GM23338 (cell line): ENCODE measurements at regions not wholly inside any gene's neighbourhood (a gene's known extent, or its start where the extent isn't known, plus 50 kb on each side); places are given as distances from the start of the nearest gene placed in this dataset.

Source experiments
- ATAC-seq: fragments of 200-7000 bp; cut with Tn5 transposase; 3 replicates; pipeline ENCODE4 v1.9.1; 2020
- DNase-seq: peaks from one replicate; pipeline ENCODE4 v3.0.0-alpha.2; 2015; ENCODE audit warnings: low spot score
- H2AFZ ChIP-seq: fragments of 200-600 bp; sonication (generic); 2 replicates; pipeline ENCODE4 v1.8.0; 2016; ENCODE audit warnings: antibody characterized with exemption, mild to moderate bottlenecking, moderate library complexity
- H3F3A ChIP-seq: fragments of 200-600 bp; sonication (generic); replicated peaks from 2 replicates; pipeline ENCODE4 v1.8.0; 2017; ENCODE audit warnings: antibody characterized with exemption, mixed run types, low read depth
- H3K27ac ChIP-seq: fragments of 200-600 bp; sonication (generic); 2 replicates; pipeline ENCODE4 v1.6.1; 2016; ENCODE audit warnings: low read depth
- H3K27me3 ChIP-seq: fragments of 200-600 bp; sonication (generic); 2 replicates; pipeline ENCODE4 v1.8.0; 2016; ENCODE audit warnings: mild to moderate bottlenecking, mixed run types, moderate library complexity; ENCODE audit not compliant: insufficient read depth
- H3K36me3 ChIP-seq: fragments of 200-600 bp; sonication (generic); 2 replicates; pipeline ENCODE4 v1.8.0; 2016; ENCODE audit warnings: mild to moderate bottlenecking; ENCODE audit not compliant: insufficient read depth
- H3K4me1 ChIP-seq: fragments of 200-600 bp; sonication (generic); 2 replicates; pipeline ENCODE4 v1.8.0; 2016; ENCODE audit warnings: mild to moderate bottlenecking, moderate library complexity; ENCODE audit not compliant: insufficient read depth
- H3K4me2 ChIP-seq: fragments of 200-600 bp; sonication (generic); 2 replicates; pipeline ENCODE4 v1.7.1; 2017; ENCODE audit warnings: mixed run types
- H3K4me3 ChIP-seq: fragments of 200-600 bp; sonication (generic); 2 replicates; pipeline ENCODE4 v1.6.1; 2016; ENCODE audit warnings: mixed run types
- H3K79me2 ChIP-seq: fragments of 200-600 bp; sonication (generic); replicated peaks from 2 replicates; pipeline ENCODE4 v1.8.0; 2017; ENCODE audit warnings: mild to moderate bottlenecking; ENCODE audit not compliant: insufficient read depth
- H3K9me2 ChIP-seq: fragments of 200-600 bp; sonication (generic); 2 replicates; pipeline ENCODE4 v1.8.0; 2017; ENCODE audit not compliant: insufficient read depth
- H4K20me1 ChIP-seq: fragments of 200-600 bp; sonication (generic); replicated peaks from 2 replicates; pipeline ENCODE4 v1.8.0; 2017; ENCODE audit warnings: mild to moderate bottlenecking; ENCODE audit not compliant: insufficient read depth
- H3K27ac Mint-ChIP-seq: 2 replicates; pipeline ENCODE4 v1.8.0; 2020; ENCODE audit warnings: inconsistent platforms, mild to moderate bottlenecking, moderate library complexity, mixed read lengths
- H3K27me3 Mint-ChIP-seq: 3 replicates; pipeline ENCODE4 v1.8.0; 2022; ENCODE audit warnings: low read depth, mild to moderate bottlenecking, moderate library complexity, mixed read lengths, inconsistent platforms; ENCODE audit not compliant: insufficient read depth, poor library complexity
- H3K36me3 Mint-ChIP-seq: 3 replicates; pipeline ENCODE4 v1.8.0; 2021; ENCODE audit warnings: low read depth, mild to moderate bottlenecking, inconsistent platforms, moderate library complexity, mixed read lengths
- H3K4me1 Mint-ChIP-seq: 3 replicates; pipeline ENCODE4 v1.8.0; 2020; ENCODE audit warnings: mild to moderate bottlenecking, inconsistent platforms, mixed read lengths
- H3K4me3 Mint-ChIP-seq: 3 replicates; pipeline ENCODE4 v1.8.0; 2021; ENCODE audit warnings: moderate library complexity, mild to moderate bottlenecking, inconsistent platforms, mixed read lengths
- H3K9me3 Mint-ChIP-seq: 3 replicates; pipeline ENCODE4 v1.8.0; 2020; ENCODE audit warnings: moderate library complexity, mild to moderate bottlenecking, inconsistent platforms, mixed read lengths
- CREB1 ChIP-seq: fragments of 250-450 bp; sonication (Bioruptor Pico); IDR thresholded peaks from 2 replicates; pipeline ENCODE4 v1.5.0; 2020; ENCODE audit warnings: low read depth, mild to moderate bottlenecking, moderate library complexity
- CTCF ChIP-seq, 2 experiments: fragments of 200-600 bp in 1 of 2; sonication (generic) in 1 of 2; conservative IDR thresholded peaks; 2 replicates each; pipeline versions ENCODE4 v1.5.1 to v1.6.1; 2016 to 2017; ENCODE audit warnings: antibody characterized with exemption in 2 of 2, low read depth in 2 of 2, mild to moderate bottlenecking in 2 of 2, moderate library complexity in 1 of 2
- ETS1 ChIP-seq: IDR thresholded peaks from 2 replicates; pipeline ENCODE4 v1.6.1; 2016; ENCODE audit warnings: antibody characterized with exemption
- EZH2 ChIP-seq: fragments of 200-600 bp; sonication (generic); IDR thresholded peaks from one replicate; pipeline ENCODE4 v1.8.0; 2017; ENCODE audit warnings: antibody characterized with exemption, mild to moderate bottlenecking, low read depth; ENCODE audit not compliant: unreplicated experiment
- EZH2phosphoT487 ChIP-seq: fragments of 200-600 bp; sonication (generic); IDR thresholded peaks from one replicate; pipeline ENCODE4 v1.8.1; 2018; ENCODE audit warnings: antibody characterized with exemption; ENCODE audit not compliant: unreplicated experiment
- NANOG ChIP-seq: IDR thresholded peaks from 2 replicates; pipeline ENCODE4 v1.6.1; 2016; ENCODE audit warnings: antibody characterized with exemption, borderline replicate concordance
- POLR2AphosphoS5 ChIP-seq: IDR thresholded peaks from 2 replicates; pipeline ENCODE4 v1.6.1; 2016; ENCODE audit warnings: antibody characterized with exemption, low read depth
- REST ChIP-seq: IDR thresholded peaks from one replicate; pipeline ENCODE4 v1.6.1; 2018; ENCODE audit warnings: antibody characterized with exemption; ENCODE audit not compliant: unreplicated experiment
- STAT1 ChIP-seq: IDR thresholded peaks from one replicate; pipeline ENCODE4 v1.6.1; 2016; ENCODE audit warnings: antibody characterized with exemption; ENCODE audit not compliant: unreplicated experiment
- ZNF114 ChIP-seq: fragments of 250-450 bp; sonication (Bioruptor Pico); IDR thresholded peaks from 2 replicates; pipeline ENCODE4 v1.5.0; 2020; ENCODE audit warnings: mild to moderate bottlenecking, moderate library complexity
- ZNF331 ChIP-seq: fragments of 250-450 bp; sonication (Bioruptor Pico); IDR thresholded peaks from 2 replicates; pipeline ENCODE4 v1.5.0; 2020; ENCODE audit warnings: low read depth, mild to moderate bottlenecking, moderate library complexity
- ZNF462 ChIP-seq: fragments of 250-450 bp; sonication (Bioruptor Pico); IDR thresholded peaks from 2 replicates; pipeline ENCODE4 v1.5.0; 2020; ENCODE audit warnings: mild to moderate bottlenecking, moderate library complexity

GRCh38 chr11:122270535-122270934, 154.5 kb upstream of the BLID start:
- H3K36me3 Mint-ChIP-seq: no peaks in the 10 kb centered on the region
- no peak overlapping the region for H3K27ac ChIP-seq
- H3K27me3 ChIP-seq: no peaks in the 10 kb centered on the region
- H4K20me1 ChIP-seq: no peaks in the 10 kb centered on the region; the same call in 1 of the 2 replicates
- DNase-seq (no peak), ATAC-seq (no peak)
- H3K4me3 Mint-ChIP-seq: no peak overlapping the region
- no peak overlapping the region for H3K4me2 ChIP-seq
- H3K9me3 Mint-ChIP-seq: no peaks in the 10 kb centered on the region
- peaks cover 23% of the 10 kb centered on the region for H3K4me1 Mint-ChIP-seq
- no peaks in the 10 kb centered on the region for H3K36me3 ChIP-seq
- H3F3A ChIP-seq: no peaks in the 10 kb centered on the region
- H3K4me1 ChIP-seq: peaks cover 10% of the 10 kb centered on the region; the same call in 1 of the 2 replicates
- TF ChIP-seq CREB1 (CRISPR knock-in tag) (no peak), ZNF114 (CRISPR knock-in tag) (no peak), EZH2 (no peak), ZNF462 (CRISPR knock-in tag) (no peak), ZNF331 (CRISPR knock-in tag) (no peak), CTCF (conservative IDR thresholded peaks at IDR 0.05; ENCODE audit: low read depth in 2 of 2) (no peak), ETS1 (no peak), EZH2phosphoT487 (no peak), REST (no peak), POLR2AphosphoS5 (no peak), NANOG (no peak), STAT1 (no peak)
- no peak overlapping the region for H3K27ac Mint-ChIP-seq
- H3K9me2 ChIP-seq: no peaks in the 10 kb centered on the region; the same call in 1 of the 2 replicates
- H3K79me2 ChIP-seq: no peaks in the 10 kb centered on the region
- no peak overlapping the region for H3K4me3 ChIP-seq
- no peak overlapping the region for H2AFZ ChIP-seq
- no peaks in the 10 kb centered on the region for H3K27me3 Mint-ChIP-seq
